ENCODE measurements at regions not wholly inside any gene's neighbourhood (a gene's known extent, or its start where the extent isn't known, plus 50 kb on each side); places are given as distances from the start of the nearest gene placed in this dataset.
A peak's percentile ranks its signal among the peaks of the same experiment; 100 is the strongest.

GRCh38 chr2:181787310-181788048, 104.1 kb upstream of the ITPRID2 start:
- DNase-seq (ENCODE audit: extremely low spot score, unreplicated experiment): no peak
- H3K27ac Mint-ChIP-seq: no peak overlapping the region
- H3K4me1 Mint-ChIP-seq (ENCODE audit: unreplicated experiment): peaks cover 40% of the 10 kb centered on the region
- H3K4me3 Mint-ChIP-seq: no peak overlapping the region
- H3K27me3 Mint-ChIP-seq: peaks cover 3% of the 10 kb centered on the region
- H3K36me3 Mint-ChIP-seq: no peaks in the 10 kb centered on the region
- no peaks in the 10 kb centered on the region for H3K9me3 Mint-ChIP-seq
- TF ChIP-seq, protein P1, sequence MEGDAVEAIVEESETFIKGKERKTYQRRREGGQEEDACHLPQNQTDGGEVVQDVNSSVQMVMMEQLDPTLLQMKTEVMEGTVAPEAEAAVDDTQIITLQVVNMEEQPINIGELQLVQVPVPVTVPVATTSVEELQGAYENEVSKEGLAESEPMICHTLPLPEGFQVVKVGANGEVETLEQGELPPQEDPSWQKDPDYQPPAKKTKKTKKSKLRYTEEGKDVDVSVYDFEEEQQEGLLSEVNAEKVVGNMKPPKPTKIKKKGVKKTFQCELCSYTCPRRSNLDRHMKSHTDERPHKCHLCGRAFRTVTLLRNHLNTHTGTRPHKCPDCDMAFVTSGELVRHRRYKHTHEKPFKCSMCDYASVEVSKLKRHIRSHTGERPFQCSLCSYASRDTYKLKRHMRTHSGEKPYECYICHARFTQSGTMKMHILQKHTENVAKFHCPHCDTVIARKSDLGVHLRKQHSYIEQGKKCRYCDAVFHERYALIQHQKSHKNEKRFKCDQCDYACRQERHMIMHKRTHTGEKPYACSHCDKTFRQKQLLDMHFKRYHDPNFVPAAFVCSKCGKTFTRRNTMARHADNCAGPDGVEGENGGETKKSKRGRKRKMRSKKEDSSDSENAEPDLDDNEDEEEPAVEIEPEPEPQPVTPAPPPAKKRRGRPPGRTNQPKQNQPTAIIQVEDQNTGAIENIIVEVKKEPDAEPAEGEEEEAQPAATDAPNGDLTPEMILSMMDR (conservative IDR thresholded peaks at IDR 0.05): no peak

GRCh38 chr2:181788897-181789555, 102.5 kb upstream of the ITPRID2 start:
- peaks cover 25% of the 10 kb centered on the region for H3K4me1 Mint-ChIP-seq (ENCODE audit: unreplicated experiment)
- H3K9me3 Mint-ChIP-seq: peaks cover 5% of the 10 kb centered on the region
- TF ChIP-seq, protein P1 (conservative IDR thresholded peaks at IDR 0.05): no peak
- H3K4me3 Mint-ChIP-seq: no peak overlapping the region
- H3K36me3 Mint-ChIP-seq: no peaks in the 10 kb centered on the region
- H3K27me3 Mint-ChIP-seq: peaks cover 3% of the 10 kb centered on the region
- no peak for DNase-seq (ENCODE audit: extremely low spot score, unreplicated experiment)
- H3K27ac Mint-ChIP-seq: no peak overlapping the region

- Mint-ChIP-seq H3K27me3 (peaks cover 3% of the 10 kb centered on the region), H3K4me1 (ENCODE audit: unreplicated experiment) (peaks cover 16% of the 10 kb centered on the region), H3K27ac (no peak overlapping the region), H3K9me3 (peaks cover 5% of the 10 kb centered on the region), H3K4me3 (no peak overlapping the region), H3K36me3 (no peaks in the 10 kb centered on the region)
- TF ChIP-seq, protein P1 (conservative IDR thresholded peaks at IDR 0.05): no peak
- no peak for DNase-seq (ENCODE audit: extremely low spot score, unreplicated experiment)
Observed at GRCh38 chr2:181789827-181790448, 101.6 kb upstream of the ITPRID2 start.

GRCh38 chr2:181790716-181791649, 100.5 kb upstream of the ITPRID2 start:
- H3K9me3 Mint-ChIP-seq: peaks cover 5% of the 10 kb centered on the region
- DNase-seq (ENCODE audit: extremely low spot score, unreplicated experiment): no peak
- no peak overlapping the region for H3K4me3 Mint-ChIP-seq
- TF ChIP-seq, protein P1 (conservative IDR thresholded peaks at IDR 0.05): no peak
- peak overlapping the region; percentile 44 for H3K27ac Mint-ChIP-seq
- H3K27me3 Mint-ChIP-seq: peaks cover 2% of the 10 kb centered on the region
- H3K4me1 Mint-ChIP-seq (ENCODE audit: unreplicated experiment): peaks cover 13% of the 10 kb centered on the region
- H3K36me3 Mint-ChIP-seq: no peaks in the 10 kb centered on the region

GRCh38 chr2:181792906-181793305, 98.6 kb upstream of the ITPRID2 start:
- no peak overlapping the region for H3K4me3 Mint-ChIP-seq

More at GRCh38 chr2:181792906-181793305, 98.6 kb upstream of the ITPRID2 start:
- peaks cover 5% of the 10 kb centered on the region for H3K9me3 Mint-ChIP-seq
- no peak overlapping the region for H3K27ac Mint-ChIP-seq
- no peaks in the 10 kb centered on the region for H3K36me3 Mint-ChIP-seq
- no peaks in the 10 kb centered on the region for H3K27me3 Mint-ChIP-seq
- peaks cover 11% of the 10 kb centered on the region for H3K4me1 Mint-ChIP-seq (ENCODE audit: unreplicated experiment)
- DNase-seq (ENCODE audit: extremely low spot score, unreplicated experiment): no peak
- TF ChIP-seq, protein P1 (conservative IDR thresholded peaks at IDR 0.05): no peak

All from type B pancreatic cell (in vitro differentiated cells).